GM21529 (cell line): ENCODE measurements at regions not wholly inside any gene's neighbourhood (a gene's known extent, or its start where the extent isn't known, plus 50 kb on each side); places are given as distances from the start of the nearest gene placed in this dataset.

Experiments
- ATAC-seq: cut with Tn5 transposase; IDR thresholded peaks from one replicate; pipeline ENCODE4 v1.9.1; 2021; ENCODE audit not compliant: unreplicated experiment

GRCh38 chr1:5812295-5812694, 179.9 kb downstream of the NPHP4 start:
- ATAC-seq = no peak

GRCh38 chr1:5811419-5811818, 180.8 kb downstream of the NPHP4 start:
- ATAC-seq = no peak

DNA sequence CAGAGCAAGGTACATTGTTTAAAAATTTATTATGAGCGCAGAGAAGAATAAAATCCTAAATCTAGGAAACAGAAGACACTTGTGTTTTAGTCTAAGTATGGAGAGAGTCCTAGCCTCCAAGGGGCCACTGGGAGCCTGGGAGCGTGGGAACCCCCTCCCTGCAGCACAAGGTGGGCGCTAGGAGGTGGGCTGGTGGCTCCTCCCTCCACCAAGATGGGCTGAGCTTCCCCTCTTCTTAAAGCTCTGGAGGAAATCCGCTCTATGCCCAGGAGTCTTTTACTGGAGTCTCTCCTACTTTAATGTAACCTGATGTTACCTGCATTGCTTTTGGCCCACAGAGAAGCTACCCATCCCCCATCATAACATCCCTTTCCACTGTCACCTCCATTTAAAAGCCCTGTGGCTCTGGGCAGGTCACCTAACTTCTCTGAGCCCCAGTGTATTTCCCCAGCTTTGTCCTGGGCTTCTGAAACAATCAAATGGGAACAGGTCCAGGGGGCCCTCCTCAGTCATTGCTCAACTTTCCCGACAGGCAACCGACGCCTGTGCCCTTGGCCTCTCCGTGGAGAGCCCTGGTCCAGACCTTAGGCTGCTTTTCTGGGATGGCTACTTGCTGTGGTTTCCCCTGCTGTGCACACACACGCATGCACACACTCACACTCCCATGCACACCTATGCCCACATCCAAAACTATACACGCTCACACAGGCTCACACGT, 181.5 kb downstream of the NPHP4 start:
- ATAC-seq = no peak

- no peak for ATAC-seq
Measured at GRCh38 chr1:5810131-5810530, 182.1 kb downstream of the NPHP4 start.

GRCh38 chr1:5809207-5809788, 182.9 kb downstream of the NPHP4 start:
- ATAC-seq = no peak

DNA sequence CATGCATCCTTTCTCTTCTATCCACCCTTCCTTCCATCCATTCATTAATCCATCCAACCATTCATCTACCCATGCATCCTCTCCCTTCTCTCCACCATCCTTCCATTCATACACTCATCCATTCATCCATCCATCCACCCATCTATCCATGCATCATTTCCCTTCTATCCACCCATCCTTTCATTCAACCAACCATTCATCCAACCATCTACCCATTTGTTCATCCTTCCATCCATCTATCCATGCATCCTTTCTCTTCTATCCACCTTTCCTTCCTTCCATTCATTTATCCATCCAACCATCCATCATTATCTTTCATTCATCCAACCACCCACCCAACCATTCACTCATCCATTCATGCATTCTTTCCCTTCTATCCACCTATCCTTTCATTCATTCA, 188.4 kb downstream of the NPHP4 start:
- no peak for ATAC-seq

DNA sequence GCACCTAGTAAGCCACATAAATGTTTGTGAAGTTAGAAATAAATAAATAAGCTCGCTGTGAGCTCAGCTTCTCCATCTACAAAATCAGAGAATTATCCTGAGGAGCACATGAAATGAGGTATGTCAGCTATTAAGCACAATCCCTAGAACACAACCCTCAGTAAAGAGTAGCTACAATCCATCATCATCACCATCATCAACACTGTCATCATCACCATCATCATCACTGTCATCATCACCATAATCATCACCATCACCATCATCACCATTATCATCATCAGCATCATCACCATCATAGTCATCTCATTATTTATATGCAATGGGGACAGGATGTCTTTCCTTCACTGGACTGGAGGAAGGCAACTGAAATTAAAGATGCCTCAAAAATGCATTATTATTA, 189.6 kb downstream of the NPHP4 start:
- no peak for ATAC-seq

- no peak for ATAC-seq
Measured at GRCh38 chr1:5798904-5799303, 193.3 kb downstream of the NPHP4 start.

DNA sequence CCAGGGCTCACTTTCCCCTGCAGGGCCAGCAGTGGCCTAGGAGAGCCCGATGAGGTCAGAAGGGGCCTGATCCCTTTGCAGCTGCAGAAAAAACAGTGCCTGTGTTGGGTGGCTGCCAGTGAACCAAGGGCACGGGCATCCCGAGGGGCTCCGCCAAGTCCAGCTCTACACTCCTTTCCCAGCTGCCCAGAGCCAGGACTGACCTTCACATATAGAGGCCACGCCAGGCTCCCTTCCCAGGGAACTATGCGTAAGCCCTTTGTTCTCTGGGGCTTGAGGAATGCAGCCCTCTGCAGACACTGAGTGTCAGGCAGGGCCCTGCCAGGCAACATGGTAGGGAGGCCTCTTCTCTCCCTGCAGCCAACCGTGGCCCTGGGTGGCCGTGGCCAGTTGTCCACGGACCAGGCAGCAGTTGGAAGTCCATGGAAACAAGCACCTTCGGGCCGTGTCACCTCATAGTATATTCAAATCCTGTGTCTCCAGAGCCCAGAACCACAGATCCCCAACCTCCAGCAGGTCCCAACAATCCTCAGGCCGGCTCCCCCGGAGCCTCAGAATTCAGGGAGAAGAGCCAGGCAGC, 194.0 kb downstream of the NPHP4 start:
- ATAC-seq = no peak

- no peak for ATAC-seq
Measured at GRCh38 chr1:5796028-5796427, 196.2 kb downstream of the NPHP4 start.

DNA sequence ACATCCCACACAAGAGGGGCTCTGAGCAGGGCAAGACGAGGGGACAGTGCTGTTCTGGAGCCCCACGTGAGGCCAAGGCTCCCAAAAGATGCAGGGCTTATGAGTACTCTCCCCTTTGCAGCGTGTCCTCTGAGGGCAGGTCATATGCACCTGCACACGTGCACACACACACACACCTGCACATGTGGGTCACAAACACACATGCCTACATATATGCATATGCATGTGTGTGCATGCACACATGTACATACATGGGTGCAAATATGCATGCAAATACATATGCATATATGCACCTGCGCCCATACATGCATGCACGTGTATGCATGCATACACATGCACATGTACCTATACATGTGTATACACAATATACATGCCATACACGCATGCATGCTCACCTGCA, 197.9 kb downstream of the NPHP4 start:
- no peak for ATAC-seq

DNA sequence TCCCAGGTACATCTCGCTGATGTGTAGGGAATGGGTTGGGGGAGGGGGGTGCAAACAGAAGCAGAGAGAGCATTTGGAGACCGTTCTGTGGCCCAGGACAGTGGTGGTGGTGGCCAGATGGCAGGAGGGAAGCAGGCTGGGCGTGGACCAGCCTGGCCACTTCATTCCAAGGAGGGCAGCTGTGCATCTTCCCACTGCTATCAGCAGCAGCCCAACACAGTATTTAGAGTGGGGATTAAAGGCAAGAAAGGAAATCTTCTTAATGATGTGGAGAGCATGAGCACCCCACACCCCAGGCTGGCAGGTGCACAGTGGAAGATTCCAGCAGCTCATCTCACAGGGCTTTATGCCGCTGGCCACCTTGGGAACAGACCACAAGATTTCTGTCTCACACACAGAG, 198.7 kb downstream of the NPHP4 start:
- ATAC-seq = no peak

- no peak for ATAC-seq
Measured at GRCh38 chr1:5781079-5781478, 211.1 kb downstream of the NPHP4 start.

GRCh38 chr1:5780324-5780716, 211.9 kb downstream of the NPHP4 start:
- no peak for ATAC-seq

GRCh38 chr1:5779608-5780323, 212.5 kb downstream of the NPHP4 start:
- ATAC-seq = no peak

- ATAC-seq = no peak
Measured at GRCh38 chr1:5776035-5776550, 216.1 kb downstream of the NPHP4 start.

DNA sequence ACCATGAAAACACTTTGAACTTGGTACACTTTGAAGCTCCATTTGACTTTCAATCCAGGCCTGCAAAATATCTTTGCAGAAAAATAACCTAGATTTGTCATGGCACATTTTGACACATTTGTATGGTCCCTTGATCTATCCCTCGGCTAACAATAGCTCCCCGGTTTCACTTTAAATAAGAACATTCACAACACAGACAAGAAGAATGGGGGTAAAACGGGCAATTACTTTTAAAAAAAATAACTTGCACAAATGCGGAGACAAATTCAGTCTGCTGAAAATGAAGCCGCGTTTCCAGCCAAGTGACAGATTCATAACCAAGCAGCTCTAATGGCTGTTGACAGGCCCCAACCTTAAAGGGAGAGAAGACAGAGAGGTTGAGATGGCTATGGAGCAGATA, 218.2 kb downstream of the NPHP4 start:
- no peak for ATAC-seq

- no peak for ATAC-seq
Measured at GRCh38 chr1:5771788-5772187, 220.4 kb downstream of the NPHP4 start.

DNA sequence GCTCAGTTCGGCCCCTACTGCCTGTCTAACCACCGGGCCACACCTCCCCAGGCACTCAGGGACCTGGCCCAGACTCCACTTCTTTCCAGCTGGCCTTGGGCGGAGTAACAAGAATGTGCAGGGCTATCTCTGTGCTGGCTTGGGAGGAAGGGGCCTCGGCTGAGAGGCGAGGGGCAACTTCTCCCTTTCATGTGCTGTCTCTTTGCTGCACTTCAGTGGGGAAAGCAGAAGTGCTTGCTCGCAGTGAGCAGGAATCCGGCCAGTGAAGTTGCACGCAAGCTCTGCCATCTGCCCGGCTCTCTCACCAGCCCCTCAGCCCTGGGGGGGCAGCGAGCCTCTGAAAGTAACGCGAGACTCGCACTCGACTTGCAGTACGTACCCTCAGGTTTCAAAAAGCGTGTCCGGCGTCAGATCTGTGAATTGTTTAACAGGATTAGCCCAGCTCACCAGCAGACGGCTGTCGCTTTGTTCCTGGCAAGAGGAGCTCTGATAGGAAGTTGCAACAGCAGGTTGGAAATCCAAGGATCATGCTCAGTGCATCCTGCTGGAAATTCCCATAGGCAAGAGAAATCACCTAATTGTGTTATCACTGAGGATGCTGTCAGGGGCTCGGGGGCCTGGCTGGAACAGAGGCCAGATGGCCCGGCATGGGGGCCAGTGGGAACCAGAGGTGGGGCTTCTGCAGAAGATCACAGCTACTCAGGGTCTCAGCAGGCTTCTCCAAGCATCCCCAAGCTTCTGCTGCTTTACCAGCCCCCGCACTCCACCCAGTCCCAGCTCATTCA, 221.1 kb downstream of the NPHP4 start:
- no peak for ATAC-seq

- ATAC-seq = no peak
Measured at GRCh38 chr1:5769760-5770159, 222.5 kb downstream of the NPHP4 start.

DNA sequence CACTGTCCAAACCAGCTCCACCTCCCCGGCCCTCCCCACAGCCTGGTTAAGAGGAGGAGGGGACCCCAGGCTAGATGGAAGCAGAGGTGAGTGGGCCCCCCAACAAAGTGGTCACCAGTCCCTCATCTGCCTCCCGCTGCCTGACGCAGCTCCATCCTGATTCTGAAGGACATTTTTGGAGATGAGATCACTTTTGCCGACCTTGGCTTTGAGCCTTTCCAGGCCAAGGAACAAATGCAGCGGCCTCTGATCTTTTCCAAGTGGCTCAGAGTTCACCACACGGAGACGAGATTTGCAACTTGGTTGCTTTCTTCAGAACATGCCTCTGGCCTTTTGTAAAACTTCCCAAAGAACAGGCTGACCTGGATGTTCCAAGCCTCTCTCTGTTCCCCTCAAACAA, 223.1 kb downstream of the NPHP4 start:
- ATAC-seq = no peak
